ENCODE measurements at regions not wholly inside any gene's neighbourhood (a gene's known extent, or its start where the extent isn't known, plus 50 kb on each side); places are given as distances from the start of the nearest gene placed in this dataset.
A peak's percentile ranks its signal among the peaks of the same experiment; 100 is the strongest.
"Not testable (repeated sequence)": the region's sequence is repeated elsewhere in the genome, so short reads cannot be mapped to it uniquely, and the experiment has no call there.

GRCh38 chr4:81375745-81376144, 96.0 kb downstream of the RASGEF1B start:
- no peak for DNase-seq (ENCODE audit: low read depth in 4 of 4, low spot score in 1 of 4)

- DNase-seq (ENCODE audit: low read depth in 4 of 4, low spot score in 1 of 4) = no peak
Measured at GRCh38 chr4:81369886-81370285, 101.8 kb downstream of the RASGEF1B start.

GRCh38 chr4:81366779-81367178, 104.9 kb downstream of the RASGEF1B start:
- DNase-seq (ENCODE audit: low read depth in 4 of 4, low spot score in 1 of 4) = no peak

GRCh38 chr4:81360737-81361136, 111.0 kb downstream of the RASGEF1B start:
- DNase-seq (ENCODE audit: low read depth in 4 of 4, low spot score in 1 of 4) = no peak

- DNase-seq (ENCODE audit: low read depth in 4 of 4, low spot score in 1 of 4) = no peak
Measured at GRCh38 chr4:81359207-81359606, 112.5 kb downstream of the RASGEF1B start.

- DNase-seq (ENCODE audit: low read depth in 4 of 4, low spot score in 1 of 4) = no peak
Measured at GRCh38 chr4:81358154-81358553, 113.6 kb downstream of the RASGEF1B start.

GRCh38 chr4:81356621-81357020, 115.1 kb downstream of the RASGEF1B start:
- no peak for DNase-seq (ENCODE audit: low read depth in 4 of 4, low spot score in 1 of 4)

- DNase-seq (ENCODE audit: low read depth in 4 of 4, low spot score in 1 of 4) = no peak
Measured at GRCh38 chr4:81355136-81355535, 116.6 kb downstream of the RASGEF1B start.

- DNase-seq (ENCODE audit: low read depth in 4 of 4, low spot score in 1 of 4) = no peak
Measured at GRCh38 chr4:81353861-81354260, 117.8 kb downstream of the RASGEF1B start.

- no peak for DNase-seq (ENCODE audit: low read depth in 4 of 4, low spot score in 1 of 4)
Measured at GRCh38 chr4:81352446-81352835, 119.3 kb downstream of the RASGEF1B start.

- peak; percentile 40 to 54 (median 46) for DNase-seq (ENCODE audit: low read depth in 4 of 4, low spot score in 1 of 4)
Measured at GRCh38 chr4:81351654-81352445, 119.9 kb downstream of the RASGEF1B start.

- DNase-seq (ENCODE audit: low read depth in 4 of 4, low spot score in 1 of 4) = no peak
Measured at GRCh38 chr4:81350040-81350439, 121.7 kb downstream of the RASGEF1B start.

- DNase-seq (ENCODE audit: low read depth in 4 of 4, low spot score in 1 of 4) = no peak
Measured at GRCh38 chr4:81348778-81349094, 123.0 kb downstream of the RASGEF1B start.

GRCh38 chr4:81348086-81348777, 123.5 kb downstream of the RASGEF1B start:
- no peak for DNase-seq (ENCODE audit: low read depth in 4 of 4, low spot score in 1 of 4)

GRCh38 chr4:81346719-81347118, 125.0 kb downstream of the RASGEF1B start:
- no peak for DNase-seq (ENCODE audit: low read depth in 4 of 4, low spot score in 1 of 4)

- DNase-seq (ENCODE audit: low read depth in 4 of 4, low spot score in 1 of 4) = no peak
Measured at GRCh38 chr4:81343536-81343935, 128.2 kb downstream of the RASGEF1B start.

- no peak for DNase-seq (ENCODE audit: low read depth in 4 of 4, low spot score in 1 of 4)
Measured at GRCh38 chr4:81343046-81343445, 128.0 kb upstream of the PRKG2 start.

GRCh38 chr4:81337211-81337610, 122.2 kb upstream of the PRKG2 start:
- DNase-seq (ENCODE audit: low read depth in 4 of 4, low spot score in 1 of 4) = no peak

- no peak for DNase-seq (ENCODE audit: low read depth in 4 of 4, low spot score in 1 of 4)
Measured at GRCh38 chr4:81335122-81335912, 120.3 kb upstream of the PRKG2 start.

GRCh38 chr4:81330018-81330417, 115.0 kb upstream of the PRKG2 start:
- DNase-seq (ENCODE audit: low read depth in 4 of 4, low spot score in 1 of 4) = no peak

GRCh38 chr4:81326581-81326980, 111.6 kb upstream of the PRKG2 start:
- DNase-seq (ENCODE audit: low read depth in 4 of 4, low spot score in 1 of 4) = no peak

- not testable (repeated sequence) for DNase-seq (ENCODE audit: low read depth in 4 of 4, low spot score in 1 of 4)
Measured at GRCh38 chr4:81324594-81324993, 109.6 kb upstream of the PRKG2 start.
